ENCODE measurements at regions not wholly inside any gene's neighbourhood (a gene's known extent, or its start where the extent isn't known, plus 50 kb on each side); places are given as distances from the start of the nearest gene placed in this dataset.

DNA sequence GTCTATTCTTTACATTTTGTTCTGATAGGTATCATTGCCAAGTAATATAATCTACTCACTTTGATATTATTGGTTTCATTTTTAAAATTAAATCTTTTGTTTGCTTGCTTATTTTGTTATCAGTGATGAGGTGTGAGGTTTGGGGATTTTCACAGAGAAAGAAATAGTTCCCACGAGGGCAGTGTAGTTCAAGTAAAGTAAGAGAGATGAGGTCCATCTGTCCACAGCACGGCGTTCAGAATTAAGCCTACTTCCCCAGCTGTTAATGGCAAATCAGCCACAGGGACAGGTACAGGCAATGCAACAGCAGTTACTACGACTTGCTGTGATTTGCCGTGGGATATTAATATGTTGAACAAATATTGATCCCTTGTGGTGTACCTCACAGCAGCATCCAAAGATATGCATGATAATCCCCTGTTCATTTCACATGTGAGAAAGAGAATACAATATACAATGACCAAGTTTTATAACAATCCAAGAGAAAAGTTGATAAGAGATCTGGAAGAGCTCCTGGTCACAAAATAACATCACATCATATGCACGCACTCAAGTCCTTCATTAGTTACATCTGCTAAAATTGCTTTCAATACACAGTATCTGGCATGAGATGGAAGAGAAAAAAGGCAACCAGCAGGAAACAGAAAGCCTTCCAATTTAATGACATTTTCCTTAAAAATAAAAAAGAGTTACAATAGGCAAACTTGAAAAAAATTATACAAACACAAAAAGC, 131.6 kb downstream of the TUSC7 start:
- TF ChIP-seq, protein P1, sequence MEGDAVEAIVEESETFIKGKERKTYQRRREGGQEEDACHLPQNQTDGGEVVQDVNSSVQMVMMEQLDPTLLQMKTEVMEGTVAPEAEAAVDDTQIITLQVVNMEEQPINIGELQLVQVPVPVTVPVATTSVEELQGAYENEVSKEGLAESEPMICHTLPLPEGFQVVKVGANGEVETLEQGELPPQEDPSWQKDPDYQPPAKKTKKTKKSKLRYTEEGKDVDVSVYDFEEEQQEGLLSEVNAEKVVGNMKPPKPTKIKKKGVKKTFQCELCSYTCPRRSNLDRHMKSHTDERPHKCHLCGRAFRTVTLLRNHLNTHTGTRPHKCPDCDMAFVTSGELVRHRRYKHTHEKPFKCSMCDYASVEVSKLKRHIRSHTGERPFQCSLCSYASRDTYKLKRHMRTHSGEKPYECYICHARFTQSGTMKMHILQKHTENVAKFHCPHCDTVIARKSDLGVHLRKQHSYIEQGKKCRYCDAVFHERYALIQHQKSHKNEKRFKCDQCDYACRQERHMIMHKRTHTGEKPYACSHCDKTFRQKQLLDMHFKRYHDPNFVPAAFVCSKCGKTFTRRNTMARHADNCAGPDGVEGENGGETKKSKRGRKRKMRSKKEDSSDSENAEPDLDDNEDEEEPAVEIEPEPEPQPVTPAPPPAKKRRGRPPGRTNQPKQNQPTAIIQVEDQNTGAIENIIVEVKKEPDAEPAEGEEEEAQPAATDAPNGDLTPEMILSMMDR (IDR thresholded peaks at IDR 0.05) = no peak
- no peak for TF ChIP-seq POLR2A (IDR thresholded peaks at IDR 0.05)
